ENCODE measurements at regions not wholly inside any gene's neighbourhood (a gene's known extent, or its start where the extent isn't known, plus 50 kb on each side); places are given as distances from the start of the nearest gene placed in this dataset.

DNA sequence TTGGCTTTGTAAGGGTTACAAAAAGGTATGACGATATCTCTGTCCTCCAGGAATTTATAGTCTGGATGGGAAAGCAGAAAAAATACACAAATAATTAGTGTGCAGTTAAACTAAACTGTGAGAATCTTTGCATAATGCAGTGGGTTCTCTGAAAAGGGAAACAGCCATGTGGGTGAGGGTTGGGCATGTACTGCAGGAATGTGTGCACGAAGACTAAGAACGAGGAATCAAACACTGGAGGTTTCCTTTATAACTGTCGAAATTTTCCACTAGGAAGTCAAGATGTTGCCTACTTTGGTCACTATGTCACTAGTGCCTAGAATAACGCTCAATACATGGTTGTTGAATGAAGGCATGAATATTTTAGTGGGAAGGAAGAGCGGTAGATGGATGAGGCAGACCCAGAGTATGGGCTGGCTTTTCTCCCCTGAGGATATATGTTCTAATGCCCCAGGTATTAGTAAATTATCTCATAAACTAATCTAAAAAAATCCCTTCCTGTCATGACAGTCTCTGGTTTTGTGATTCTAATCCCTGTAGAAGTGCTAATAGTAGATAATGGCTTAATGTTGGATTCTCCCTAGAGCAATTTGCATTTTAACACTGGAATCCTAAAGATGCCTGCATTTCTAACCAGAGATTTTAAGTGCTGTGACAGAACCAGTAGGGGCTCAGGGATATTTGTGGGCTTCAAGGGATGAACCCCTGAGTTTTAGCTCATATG lies 227.3 kb downstream of the NMUR2 start:
- no peak for TF ChIP-seq EZH2phosphoT487 (IDR thresholded peaks at IDR 0.05)
- no peak for TF ChIP-seq CTCF (IDR thresholded peaks at IDR 0.05)
